Right kidney (tissue), 1 donor: ENCODE measurements at regions not wholly inside any gene's neighbourhood (a gene's known extent, or its start where the extent isn't known, plus 50 kb on each side); places are given as distances from the start of the nearest gene placed in this dataset.

Source experiments
- DNase-seq: peaks from one replicate; pipeline ENCODE4 v3.0.0-alpha.2; 2016

- DNase-seq, result no peak
These were observed 334.1 kb upstream of the TPM1 start for GRCh38 chr15:62708470-62708869.

- DNase-seq, result no peak
These were observed 333.3 kb upstream of the TPM1 start for GRCh38 chr15:62709261-62709660.

DNA sequence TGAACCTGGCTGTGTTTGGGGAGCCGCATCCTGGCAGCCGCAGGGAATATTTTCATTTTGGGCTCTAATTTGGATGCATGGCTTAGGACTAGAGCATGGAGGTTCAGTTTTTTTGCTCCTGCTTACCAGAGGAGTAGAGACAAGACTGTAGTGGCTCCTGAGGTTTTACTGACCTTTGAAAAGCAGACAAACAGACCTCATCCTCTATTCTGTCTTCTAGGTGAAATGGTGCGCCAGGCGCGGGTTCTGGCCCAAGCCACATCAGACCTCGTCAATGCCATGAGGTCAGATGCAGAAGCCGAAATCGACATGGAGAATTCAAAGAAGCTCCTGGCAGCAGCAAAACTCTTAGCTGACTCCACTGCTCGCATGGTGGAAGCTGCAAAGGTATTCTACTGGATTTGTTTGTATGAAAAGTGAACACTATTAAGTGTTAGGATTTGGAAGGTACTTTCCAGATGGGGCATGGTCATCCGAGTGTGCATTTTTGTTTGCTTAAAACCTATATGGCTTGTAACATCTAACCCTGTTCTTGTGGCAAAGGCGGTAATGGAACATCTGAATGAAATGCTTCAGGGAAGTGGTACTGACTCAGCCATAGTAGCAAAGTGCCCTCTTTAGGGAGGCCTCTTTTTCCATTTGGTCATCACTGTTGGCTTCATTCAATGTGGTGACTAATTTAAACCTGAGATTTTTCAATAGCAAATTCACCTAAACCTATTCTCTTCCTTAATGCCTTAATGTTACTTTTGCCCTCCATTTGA, 330.7 kb upstream of the TPM1 start:
- no peak for DNase-seq

GRCh38 chr15:62712455-62712839, 330.1 kb upstream of the TPM1 start:
- DNase-seq, result no peak

- no peak for DNase-seq
These were observed 326.6 kb upstream of the TPM1 start for GRCh38 chr15:62715946-62716345.

- DNase-seq, result no peak
These were observed 325.1 kb upstream of the TPM1 start for GRCh38 chr15:62717496-62717895.

DNA sequence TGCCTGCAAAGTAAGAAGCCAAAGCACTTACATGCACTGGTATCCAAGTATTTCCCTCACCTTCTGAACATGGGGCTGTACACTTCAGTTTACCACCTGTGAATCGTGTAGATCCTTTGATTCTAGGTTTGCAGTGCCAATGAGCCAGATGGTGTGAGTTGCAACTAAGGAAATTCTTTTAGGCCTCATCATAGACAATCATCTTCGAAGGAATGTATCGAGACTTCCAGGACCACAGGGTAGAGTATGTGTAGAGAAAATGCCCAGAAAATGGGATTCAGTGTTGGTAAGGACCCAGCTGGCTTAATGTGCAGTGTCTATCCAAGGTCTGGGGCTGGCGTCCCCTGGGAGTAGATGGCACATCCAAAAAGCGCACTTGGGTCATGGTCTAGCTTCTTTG, 323.2 kb upstream of the TPM1 start:
- no peak for DNase-seq

GRCh38 chr15:62722237-62722636, 320.3 kb upstream of the TPM1 start:
- DNase-seq, result no peak

DNA sequence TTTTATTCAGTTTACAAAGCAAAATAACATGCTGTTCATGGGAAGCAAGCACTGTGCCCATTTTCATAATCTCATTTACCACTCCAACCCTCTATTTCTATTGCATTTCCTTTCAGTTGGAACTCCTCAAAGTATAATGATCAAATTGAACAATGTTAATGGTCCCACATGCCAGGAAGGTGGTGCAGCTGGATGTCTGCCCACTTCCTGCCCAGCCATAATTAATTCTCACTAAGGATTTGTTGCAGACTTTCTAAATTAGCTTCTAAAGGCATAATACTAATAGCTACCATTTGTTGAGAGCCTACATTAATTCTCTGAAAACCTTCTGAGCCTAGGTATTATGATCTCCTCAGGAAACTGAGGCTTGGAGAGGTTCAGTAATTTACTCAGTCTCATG, 316.1 kb upstream of the TPM1 start:
- no peak for DNase-seq

- no peak for DNase-seq
These were observed 315.0 kb upstream of the TPM1 start for GRCh38 chr15:62727501-62727900.

- DNase-seq, result no peak
These were observed 311.7 kb upstream of the TPM1 start for GRCh38 chr15:62730825-62731224.

GRCh38 chr15:62732078-62732477, 310.5 kb upstream of the TPM1 start:
- no peak for DNase-seq

- DNase-seq, result no peak
These were observed 307.8 kb upstream of the TPM1 start for GRCh38 chr15:62734706-62735105.

DNA sequence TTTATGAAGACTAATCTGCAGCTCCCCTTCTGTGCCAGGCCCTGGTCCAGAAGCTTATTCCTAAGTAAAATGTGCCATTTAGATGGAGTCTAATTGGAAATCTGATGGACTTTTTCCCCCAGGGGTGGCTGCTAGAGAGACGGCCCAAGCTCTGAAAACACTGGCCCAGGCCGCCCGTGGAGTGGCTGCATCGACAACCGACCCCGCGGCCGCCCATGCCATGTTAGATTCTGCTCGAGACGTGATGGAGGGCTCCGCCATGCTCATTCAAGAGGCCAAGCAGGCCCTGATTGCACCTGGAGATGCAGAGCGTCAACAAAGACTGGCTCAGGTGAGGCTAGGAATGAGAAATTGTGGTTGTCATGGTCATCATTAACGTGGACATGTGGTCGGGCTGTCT, 305.8 kb upstream of the TPM1 start:
- DNase-seq, result no peak

DNA sequence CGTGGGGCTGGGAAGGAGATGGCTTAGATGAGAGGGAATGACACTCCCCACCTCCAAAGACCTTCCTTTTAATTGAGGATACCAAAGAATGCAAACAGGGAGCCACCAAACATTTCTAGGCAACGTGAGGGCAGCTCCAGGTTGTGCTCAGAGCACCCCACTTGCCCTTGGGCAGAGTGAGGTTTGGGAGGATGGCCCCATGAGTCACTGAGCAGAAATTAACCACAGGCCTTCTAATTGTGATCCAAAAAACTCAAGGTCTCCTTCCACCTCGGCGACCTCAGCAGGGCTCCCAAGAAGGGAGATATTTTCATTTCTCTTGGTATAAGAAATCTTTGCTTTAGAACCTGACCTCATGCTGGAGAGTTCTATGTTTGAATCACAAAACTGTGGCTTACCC, 305.0 kb upstream of the TPM1 start:
- no peak for DNase-seq

GRCh38 chr15:62739082-62739481, 303.5 kb upstream of the TPM1 start:
- no peak for DNase-seq

- DNase-seq, result no peak
These were observed 303.0 kb upstream of the TPM1 start for GRCh38 chr15:62739507-62739906.

- DNase-seq, result no peak
These were observed 302.2 kb upstream of the TPM1 start for GRCh38 chr15:62740141-62741004.

GRCh38 chr15:62741106-62741505, 301.4 kb upstream of the TPM1 start:
- DNase-seq, result no peak

- peak; percentile 59 for DNase-seq
These were observed 300.0 kb upstream of the TPM1 start for GRCh38 chr15:62742409-62743171.

- DNase-seq, result no peak
These were observed 296.8 kb upstream of the TPM1 start for GRCh38 chr15:62745621-62746225.

- no peak for DNase-seq
These were observed 294.4 kb upstream of the TPM1 start for GRCh38 chr15:62748196-62748595.
